ENCODE measurements at regions not wholly inside any gene's neighbourhood (a gene's known extent, or its start where the extent isn't known, plus 50 kb on each side); places are given as distances from the start of the nearest gene placed in this dataset.

DNA sequence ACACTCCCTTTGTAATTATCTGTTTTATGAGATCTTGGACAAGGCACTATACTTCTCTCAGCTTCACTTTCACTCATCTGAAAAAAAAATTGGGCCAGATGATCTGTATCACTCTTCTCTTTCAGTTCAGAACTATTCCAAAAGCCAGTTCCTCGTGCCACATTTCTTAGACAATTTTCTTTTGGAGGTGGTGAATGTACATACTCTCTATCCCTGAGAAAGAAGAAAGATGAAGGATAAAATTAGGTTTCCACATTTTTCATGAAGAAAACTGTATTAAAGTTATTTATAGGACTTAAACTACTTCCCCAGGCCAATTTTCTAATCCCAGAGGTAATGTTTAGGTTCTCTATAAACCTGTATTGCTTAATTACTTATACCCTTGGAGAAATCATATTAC, 171.6 kb downstream of the SLC6A15 start:
- DNase-seq = no peak

DNA sequence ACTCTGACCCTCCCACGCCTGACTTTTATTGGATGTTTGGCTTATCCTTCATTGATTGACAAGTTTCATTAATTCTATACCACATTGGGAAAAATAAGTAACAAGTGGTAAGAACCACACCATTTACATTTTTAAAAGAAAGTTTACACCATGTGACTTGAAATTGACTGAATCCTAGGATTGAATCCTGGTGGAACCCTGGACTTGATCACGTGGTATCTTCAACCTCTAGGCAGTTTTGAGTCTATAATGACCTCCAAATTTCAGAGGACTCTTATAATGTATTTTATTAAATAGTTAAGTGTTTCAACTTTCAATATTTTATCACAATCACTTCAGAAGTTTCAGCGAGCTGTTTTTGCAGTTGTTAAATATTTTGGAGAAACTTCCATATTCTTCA, 172.0 kb downstream of the SLC6A15 start:
- DNase-seq = no peak

GRCh38 chr12:84738481-84738972, 174.1 kb downstream of the SLC6A15 start:
- DNase-seq = no peak

GRCh38 chr12:84732828-84733340, 179.7 kb downstream of the SLC6A15 start:
- DNase-seq = no peak

GRCh38 chr12:84730561-84731162, 181.9 kb downstream of the SLC6A15 start:
- DNase-seq = no peak

GRCh38 chr12:84727961-84728360, 184.6 kb downstream of the SLC6A15 start:
- DNase-seq = no peak

DNA sequence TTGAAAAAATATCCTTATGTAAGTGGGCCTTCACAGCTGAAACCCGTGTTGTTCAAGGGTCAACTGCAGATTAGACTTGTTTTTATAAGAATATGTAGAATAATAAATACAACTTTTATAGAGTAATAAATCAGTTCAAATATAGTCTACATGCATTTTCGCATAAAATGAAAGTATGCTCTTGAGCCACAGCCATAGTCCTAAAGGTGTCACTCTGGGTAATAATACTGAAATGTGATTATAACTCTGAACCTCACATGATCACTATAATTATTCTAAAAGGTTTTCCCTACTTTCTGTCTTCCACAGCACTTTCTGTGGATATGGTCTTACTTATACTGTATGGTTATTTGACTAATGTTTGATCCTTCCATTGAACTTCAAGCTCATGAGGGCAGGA, 185.8 kb downstream of the SLC6A15 start:
- no peak for DNase-seq

GRCh38 chr12:84723988-84724387, 188.6 kb downstream of the SLC6A15 start:
- no peak for DNase-seq

DNA sequence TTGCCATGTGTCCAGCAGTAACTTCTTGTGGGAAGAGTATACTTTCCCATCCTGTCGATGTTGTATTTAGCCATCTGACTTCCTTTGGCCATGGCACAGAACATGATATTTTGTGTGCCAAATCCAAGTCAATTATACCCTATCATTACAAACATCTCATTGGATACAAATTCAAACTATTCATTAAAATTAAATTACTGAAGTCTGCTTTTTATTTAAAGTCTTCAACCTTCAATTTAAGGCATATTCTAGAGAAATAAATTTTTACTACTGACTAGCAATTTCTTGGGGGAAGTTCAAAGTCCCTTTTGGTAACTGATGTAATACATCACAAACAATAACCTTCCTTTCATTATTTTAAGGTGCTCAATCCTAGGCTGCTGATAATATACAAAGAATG, 192.6 kb downstream of the SLC6A15 start:
- no peak for DNase-seq

DNA sequence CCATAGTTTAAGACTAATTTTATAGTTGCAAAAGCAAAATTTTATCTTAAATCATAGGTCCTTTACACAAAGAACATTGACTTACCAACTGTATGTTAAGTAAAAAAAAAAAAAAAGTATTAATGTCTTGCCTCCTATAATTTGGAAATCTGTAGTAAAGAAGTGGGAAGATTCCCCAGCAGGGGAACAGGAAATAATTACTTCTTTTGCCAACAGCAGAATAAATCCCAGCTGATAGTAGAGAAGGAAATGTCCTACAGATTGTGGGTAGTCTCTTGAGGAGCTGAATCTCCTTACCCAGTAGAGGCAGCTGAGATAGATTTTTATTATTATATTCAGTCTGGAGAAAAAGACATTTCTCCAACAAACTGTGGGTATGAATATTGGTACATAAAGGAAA, 193.7 kb downstream of the SLC6A15 start:
- DNase-seq = no peak

GRCh38 chr12:84712747-84713146, 199.9 kb downstream of the SLC6A15 start:
- no peak for DNase-seq

- no peak for DNase-seq
Measured at GRCh38 chr12:84706374-84706773, 206.2 kb downstream of the SLC6A15 start.

DNA sequence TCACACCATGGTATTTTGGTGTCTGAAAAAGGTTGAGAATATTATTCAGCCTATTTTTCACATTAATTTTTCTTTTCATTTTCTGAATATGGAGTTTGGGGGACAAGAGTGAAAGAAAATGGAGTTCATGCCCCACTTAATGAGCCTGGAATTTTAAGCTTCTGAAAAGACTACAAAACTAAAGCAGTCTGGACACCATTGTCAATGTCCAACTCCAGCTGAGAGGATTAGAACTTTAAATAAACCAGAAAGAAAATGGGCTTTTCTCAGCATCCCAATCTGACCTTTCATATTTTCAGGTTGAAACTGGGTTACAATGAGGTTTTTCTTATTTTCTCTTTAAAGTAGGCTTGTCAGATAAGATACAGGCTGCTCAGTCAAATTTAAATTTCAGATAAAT, 207.7 kb downstream of the SLC6A15 start:
- DNase-seq = no peak

GRCh38 chr12:84702001-84702400, 210.6 kb downstream of the SLC6A15 start:
- DNase-seq = no peak

GRCh38 chr12:84701041-84701440, 211.6 kb downstream of the SLC6A15 start:
- no peak for DNase-seq

GRCh38 chr12:84698576-84699333, 213.8 kb downstream of the SLC6A15 start:
- peak; percentile 39 for DNase-seq

DNA sequence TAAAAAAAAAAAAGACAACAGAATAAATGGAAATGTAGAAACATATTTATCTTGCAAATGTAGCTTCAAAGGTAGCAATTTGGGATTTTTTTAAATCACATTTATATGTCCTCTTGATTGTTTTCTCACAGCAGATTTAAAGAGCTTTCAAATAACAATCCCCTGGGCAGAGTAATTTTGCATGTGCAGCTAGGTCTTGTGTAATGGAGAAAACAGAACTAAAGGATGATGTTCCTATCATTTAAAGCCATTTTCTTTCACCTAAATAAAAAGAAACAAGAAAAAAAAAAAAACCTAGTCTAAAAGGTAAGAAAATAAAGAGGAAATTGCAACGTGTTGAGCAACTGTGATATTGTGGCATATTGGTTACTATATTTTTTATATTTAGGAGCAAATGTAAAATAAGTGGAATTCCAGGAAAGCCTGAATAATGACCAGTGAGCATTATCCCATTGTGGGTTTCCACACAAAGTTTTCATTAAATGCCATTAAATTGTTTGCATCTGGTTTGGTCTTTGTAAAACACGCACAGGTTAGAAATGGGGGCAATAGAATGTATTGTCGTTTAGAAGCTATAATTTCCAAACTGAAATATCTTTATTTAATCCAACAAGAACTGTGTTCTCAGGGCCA, 215.6 kb downstream of the SLC6A15 start:
- DNase-seq = peak; percentile 83

- DNase-seq = no peak
Measured at GRCh38 chr12:84696281-84696680, 216.3 kb downstream of the SLC6A15 start.

DNA sequence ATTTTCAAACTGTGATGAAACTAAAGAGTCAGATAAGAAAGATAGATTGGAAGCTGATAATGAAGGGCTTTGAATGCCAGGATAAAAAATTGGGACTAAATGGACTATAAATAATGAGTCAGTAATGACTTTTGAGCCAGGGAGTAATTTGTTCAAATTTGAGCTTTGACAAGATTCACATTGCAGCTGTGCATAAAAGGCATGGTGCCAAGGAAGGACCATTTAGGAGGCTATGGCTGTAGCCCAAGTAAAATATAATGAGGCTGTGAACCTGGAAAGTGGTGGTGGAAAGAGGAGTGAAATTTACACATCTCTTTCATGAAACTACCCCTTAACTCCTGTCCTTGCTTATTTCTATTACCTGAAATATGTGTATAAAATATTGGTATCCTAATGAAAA, 218.5 kb downstream of the SLC6A15 start:
- peak; percentile 89 for DNase-seq

GRCh38 chr12:84692071-84692470, 220.5 kb downstream of the SLC6A15 start:
- no peak for DNase-seq

DNA sequence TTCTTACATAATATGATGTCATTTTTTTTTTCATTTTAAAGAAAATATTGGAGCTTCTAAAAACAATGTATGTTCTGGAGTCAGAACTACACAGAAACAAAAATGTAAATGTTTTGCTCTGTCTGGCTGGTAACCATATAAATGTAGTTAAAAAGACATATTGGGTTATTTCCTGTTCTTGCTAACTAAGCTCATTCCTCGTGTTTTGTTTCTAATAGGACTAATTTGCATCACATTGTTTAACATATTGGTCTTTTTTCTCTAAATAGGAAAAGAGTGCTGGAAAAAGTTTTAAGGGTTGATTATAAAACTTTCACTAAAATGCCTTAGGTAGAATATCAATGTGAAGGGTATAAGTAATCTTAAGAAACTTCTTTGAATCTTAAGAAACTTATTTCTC, 221.3 kb downstream of the SLC6A15 start:
- no peak for DNase-seq

GRCh38 chr12:84689638-84690037, 223.0 kb downstream of the SLC6A15 start:
- DNase-seq = no peak

GRCh38 chr12:84685379-84685778, 227.2 kb downstream of the SLC6A15 start:
- no peak for DNase-seq

DNA sequence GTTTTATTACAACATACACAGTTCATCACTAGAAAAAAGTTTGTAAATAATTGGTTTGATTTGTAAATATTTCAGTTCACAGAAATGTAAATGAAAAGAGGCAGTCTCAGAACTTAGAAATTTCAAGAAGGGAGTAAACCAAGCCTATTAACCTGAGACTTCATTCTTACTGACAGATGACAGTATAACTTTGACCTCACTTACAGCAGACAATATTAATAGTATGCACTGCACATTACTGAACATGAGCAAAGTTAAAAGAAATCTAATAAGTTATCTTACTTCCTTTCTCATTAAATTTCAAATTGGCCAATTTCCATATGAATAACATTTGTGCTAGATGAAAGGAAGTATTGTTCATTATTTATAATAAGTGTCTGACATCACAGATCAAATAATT, 235.8 kb downstream of the SLC6A15 start:
- DNase-seq = no peak
